NCI-H2196 (cell line): ENCODE measurements at regions not wholly inside any gene's neighbourhood (a gene's known extent, or its start where the extent isn't known, plus 50 kb on each side); places are given as distances from the start of the nearest gene placed in this dataset.

Experiments
- DNase-seq: peaks from one replicate; lab custom pipeline; 2025; ENCODE audit not compliant: unreplicated experiment; lab: John Stamatoyannopoulos, UW

DNA sequence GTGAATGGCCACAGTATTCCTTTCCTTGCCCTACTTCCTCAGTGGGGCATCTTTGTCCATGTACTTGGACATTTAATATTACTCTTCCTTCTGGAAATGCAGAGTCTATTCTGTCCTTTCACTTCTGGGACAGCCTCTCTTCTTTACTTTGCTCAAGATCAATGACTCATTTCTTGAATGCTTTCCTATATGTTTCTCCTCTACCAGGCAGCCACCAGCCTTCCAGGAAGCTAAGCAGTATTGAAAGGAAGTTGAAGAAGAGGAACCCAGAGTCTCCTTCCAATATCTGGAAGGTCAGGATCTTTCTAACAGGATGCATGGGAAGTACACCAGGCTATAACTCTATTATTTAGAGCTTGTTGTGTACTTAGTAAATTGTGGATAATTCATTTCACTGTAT is 182.8 kb downstream of the CD47 start:
- no peak for DNase-seq

DNA sequence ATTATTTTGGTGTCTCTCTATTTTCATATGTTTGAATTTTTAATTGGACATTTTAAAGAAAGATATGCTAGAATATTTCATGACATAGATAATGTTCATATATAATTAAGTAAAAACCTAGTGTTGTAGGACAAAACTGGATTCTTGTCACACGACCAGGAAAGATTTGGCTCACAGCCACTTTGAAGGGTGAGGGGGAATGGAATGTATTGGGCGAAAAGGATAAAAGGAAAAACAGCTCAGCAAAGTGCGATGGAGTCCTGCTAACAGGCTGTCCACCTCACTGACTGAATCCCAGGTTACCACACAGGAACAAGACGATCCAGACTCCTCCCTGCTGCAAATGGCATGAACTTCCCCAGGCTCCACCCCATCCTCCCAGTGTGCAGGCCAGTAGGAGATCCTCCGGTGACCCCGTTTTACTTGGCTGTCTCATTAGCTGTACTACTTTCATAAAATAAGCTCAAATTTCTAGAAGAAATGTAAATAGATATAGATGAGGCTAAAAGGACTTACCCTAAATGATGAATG is 186.2 kb downstream of the CD47 start:
- DNase-seq, result no peak

DNA sequence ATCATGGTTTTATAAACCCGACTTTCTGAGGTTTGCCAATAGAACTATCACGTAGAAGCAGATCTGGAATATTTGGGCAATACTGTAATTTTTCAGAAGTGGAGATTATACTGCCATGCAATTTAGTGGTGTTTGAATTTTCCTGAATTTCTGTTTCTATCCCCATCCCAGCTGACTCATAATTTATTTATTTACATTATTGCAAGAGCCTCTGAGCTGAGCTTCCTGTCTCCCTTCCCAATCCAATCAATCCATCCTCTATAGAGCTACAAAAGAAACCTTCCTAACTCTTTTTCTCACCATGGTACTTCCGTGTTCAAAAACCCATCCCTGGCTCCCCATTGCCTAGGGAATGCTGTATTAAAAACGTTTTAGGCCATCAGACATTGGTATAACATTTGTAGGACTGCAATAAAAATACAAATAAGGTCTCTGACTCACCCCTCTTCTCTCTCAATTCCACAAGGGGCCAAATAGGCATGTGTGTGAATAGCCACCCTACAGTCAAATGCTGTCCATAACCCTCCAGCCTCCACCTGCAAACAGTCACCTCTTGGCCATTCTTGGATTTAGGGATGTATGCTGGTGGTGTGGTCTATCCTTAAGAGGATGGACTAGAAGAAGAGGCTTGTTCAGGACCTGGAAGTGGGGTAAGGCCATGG is 190.7 kb downstream of the CD47 start:
- DNase-seq, result no peak

DNA sequence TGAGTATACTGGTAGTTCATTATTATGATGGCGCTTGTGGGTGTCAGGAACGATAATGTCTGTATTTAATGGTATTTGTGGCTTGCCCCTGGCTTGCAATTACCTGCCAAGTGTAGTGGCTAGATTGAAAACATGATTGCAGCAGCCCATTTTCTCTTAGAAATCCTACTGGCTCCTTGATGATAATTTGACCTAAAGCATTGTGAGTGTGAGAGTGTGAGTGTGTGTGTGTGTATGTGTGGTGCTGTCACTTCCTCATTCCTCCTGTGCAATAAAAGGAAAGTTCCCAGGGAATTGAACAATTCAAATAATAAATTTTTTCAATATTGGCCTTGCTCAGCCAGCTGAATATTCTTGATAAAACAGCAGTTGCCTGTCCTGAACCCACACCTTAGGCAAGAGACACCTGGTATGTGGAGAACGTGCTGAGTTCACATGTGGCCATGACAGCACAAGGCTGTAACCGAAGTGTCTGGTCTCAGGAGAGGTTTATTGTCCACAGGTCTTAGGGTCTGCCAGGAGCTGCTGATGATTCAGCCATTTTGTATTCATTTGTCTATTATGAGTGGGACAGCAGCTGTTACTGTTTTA is 193.3 kb downstream of the CD47 start:
- DNase-seq, result no peak

DNA sequence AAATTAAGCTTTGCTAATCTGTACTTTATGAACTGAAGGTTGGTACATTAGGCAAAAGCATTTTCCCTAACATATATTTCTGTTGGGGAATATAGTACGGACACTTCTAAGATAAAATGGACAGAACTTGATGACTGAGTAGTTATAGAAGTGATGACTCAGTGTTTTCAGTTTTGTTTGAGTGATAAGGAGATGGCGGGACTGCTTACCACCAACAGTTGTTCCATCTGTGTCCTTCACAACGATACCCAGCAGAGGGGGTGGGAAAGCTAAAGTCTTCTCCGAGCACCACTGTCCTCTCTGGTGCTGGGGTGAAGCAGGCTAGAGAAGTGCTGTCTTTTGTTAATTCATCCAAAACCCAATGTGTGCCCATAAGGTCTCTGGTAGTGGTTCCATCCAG is 195.8 kb downstream of the CD47 start:
- no peak for DNase-seq

DNA sequence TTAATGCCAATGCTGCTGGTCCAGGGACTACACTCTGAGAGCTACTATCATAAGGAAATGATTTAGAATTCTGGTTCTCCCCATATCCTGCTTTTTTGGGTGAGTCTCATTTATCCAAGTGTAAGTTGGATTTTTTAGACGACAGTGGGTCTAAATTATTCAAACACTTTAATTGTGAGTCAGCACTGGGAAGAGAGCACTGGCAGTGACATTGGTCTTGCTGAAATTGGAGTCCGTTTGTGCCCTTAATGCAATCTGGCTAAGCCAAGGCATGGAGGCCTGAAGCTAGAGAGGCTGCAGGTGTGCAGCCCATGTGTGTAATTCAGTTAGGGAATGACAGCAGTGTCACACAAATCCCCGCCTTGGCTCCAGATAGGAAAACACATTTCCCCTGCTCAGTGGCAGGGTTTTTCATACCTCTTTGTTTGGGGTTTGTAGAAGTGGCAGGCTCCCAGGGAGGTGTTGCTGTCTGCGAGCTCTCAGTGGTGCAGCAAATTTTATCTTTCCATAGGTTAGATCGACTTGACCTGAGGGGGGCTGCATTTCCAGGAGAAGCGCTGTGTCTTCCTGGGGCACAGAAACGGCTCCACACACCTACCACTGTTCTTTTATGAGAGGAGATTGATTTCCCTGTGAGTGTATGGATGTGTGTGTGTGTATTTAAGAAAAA is 197.7 kb downstream of the CD47 start:
- no peak for DNase-seq

DNA sequence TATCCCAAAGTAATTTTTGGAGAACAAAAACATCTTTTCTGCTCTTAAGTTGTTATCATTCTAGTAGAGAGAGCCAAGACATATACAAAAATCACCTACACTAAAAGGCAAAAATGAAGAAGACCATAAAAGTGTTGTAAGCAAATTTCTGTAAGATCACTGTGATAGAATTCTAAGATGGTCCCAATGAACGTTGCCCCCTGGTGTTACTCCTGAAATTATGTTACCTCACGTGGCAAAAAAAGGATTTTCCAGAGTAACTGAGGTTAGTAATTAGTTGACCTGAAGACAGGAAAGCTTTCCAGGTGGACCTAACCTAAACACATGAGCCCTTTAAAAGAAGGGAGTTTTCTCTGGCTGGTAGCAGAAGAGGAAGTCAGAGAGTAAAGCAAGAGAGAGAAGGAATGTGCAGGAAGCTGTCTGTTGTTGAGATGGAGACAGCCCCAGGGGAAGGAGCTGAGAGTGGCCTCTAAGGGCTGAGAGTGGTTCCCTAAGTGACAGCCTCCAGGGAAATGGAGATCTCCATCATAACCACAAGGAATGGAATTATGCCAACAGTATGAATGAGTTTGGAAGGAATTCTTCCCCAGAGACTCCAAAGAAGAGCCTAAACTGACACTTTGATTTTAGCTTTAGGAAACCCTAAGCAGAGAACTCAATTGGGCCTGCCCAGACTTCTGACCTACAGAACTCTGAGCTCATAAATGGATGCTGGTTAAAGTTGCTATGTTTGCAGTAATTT is 205.9 kb downstream of the CD47 start:
- DNase-seq, result no peak

DNA sequence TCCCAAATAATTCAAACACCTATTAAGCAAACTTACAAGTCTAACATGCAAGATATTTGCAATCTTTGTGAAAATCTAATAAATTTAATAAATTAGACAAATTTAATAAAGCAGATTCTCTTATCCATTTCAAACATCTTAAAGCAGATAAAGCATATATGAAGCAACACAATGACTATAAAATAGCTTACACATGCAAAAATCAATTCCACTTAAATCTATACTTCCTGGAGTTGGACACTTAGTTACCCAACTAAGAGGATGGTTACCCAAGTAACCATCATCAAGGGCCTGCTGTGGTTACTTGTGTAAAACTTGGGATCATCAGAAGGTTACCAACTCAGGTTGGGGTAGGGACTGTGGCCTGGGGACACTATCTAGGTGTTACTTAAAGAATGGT is 206.8 kb downstream of the CD47 start:
- no peak for DNase-seq

DNA sequence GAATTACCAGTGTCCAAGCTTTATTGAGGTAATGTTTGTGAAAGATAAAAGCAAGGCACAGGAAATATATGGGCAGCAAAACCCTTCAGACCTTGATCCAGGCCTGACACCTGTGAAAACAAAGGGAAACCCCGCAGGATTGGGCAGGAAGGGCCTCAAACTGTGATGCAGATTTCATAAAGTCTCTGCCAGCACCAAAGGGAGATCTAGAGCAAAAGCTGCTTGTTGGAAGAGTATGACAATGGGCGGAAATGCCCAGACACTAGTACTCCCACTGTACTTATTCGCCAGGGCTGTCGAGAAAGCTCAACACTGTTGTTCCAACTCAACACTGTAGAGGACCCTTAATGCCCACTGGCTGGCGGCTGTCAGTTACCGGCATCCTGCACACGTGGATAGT is 207.9 kb downstream of the CD47 start:
- DNase-seq, result no peak

DNA sequence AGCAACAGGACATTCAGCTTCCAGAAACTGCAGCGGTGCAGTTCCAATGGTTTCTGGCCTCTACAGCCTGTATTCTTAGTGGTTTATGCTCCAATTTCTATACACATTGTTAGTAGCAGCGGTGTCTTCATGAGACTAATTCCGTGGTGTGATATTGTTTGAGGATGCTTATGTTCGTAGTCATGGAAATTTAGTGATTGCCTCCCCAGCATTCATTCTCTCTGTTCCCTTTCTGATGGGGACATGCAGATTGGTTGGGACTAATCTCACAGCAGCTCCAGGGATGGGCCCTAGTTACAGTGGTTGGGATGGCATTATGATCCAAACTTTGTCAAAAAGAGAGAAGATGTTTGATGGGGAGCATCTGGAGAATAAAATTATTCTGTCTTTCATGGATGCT is 208.6 kb downstream of the CD47 start:
- no peak for DNase-seq

DNA sequence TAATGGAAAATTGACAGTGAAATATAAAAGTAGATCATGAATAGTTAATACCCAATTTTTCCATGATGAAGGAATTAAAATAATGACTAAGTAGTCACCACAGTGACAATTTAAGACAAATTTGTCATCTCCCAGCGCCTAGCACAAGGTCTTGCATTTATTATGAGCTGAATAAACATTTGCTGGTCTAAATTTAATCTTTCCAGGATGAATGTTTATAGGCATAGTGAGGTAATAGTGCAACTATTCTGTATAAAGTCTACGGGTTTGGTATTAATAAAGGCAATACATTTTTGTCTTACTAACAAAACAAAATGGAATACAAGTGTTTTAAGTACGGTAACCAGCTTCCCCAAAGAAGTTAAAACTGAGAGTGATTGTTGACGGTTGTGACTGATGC is 209.3 kb downstream of the CD47 start:
- no peak for DNase-seq

DNA sequence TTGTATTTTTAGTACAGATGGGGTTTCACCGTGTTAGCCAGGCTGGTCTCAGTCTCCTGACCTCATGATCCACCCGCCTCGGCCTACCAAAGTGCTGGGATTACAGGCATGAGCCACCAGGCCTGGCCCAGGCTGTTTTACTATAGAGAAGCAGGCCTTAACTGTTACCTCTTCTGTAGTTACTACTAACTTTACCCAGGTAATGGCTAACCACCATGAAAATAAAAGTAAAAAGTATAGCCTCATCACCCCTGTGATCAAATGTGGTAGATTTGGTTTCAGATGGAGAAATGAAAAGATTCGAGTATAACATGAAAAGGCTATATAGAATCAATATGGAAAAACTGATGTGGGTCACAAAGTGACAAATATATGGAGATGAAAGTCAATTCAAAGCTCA is 210.1 kb downstream of the CD47 start:
- no peak for DNase-seq

DNA sequence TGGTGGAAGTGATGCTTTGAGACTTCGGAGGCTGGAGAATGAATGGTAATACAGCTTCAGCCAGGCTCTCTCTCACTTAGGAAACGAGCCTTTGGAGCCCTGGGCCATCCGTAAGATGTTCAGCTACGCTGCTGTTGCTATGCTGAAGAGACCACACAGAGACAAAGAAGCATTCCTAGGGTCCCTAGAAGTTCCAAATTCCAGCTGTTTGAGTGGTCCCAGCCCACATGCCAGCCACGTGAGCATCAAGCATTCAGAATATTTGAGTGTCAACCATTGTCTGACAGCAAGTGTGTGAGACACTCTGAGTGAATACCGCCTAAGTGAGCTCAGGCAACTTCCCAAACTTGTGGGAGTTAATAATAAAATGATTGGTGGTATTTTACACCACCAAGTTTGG is 212.9 kb downstream of the CD47 start:
- DNase-seq, result no peak

DNA sequence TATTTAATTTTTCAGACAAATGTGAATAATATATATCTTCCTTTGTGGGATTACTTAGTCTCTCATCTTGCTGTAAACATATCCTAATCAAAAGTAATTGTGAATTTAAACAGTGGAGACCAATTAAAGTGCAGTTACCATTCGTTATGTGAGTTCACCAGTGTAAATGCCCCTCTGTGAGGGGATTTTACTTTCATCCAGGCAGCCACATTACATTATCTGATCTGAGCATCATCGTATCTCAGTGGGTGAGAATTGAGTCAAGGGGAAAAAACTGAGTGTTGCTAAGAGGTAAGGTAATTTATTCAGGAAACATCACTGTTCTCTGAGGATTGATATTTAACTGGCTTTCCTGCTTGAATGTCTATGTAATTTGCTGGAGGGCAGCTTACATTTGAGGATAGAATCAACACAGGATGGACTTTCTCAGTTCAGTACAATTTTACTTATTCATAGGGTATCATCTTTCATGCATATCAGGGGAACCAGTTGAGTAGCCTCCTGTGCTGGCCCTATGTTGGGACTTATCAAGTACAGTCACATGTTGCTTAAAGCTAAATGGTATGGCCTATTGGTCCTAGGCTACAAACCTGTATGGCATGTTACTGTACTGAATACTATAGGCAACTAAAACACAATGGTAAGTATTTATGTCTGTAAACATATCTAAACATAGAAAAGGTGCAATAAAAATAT is 219.7 kb downstream of the CD47 start:
- DNase-seq, result no peak

DNA sequence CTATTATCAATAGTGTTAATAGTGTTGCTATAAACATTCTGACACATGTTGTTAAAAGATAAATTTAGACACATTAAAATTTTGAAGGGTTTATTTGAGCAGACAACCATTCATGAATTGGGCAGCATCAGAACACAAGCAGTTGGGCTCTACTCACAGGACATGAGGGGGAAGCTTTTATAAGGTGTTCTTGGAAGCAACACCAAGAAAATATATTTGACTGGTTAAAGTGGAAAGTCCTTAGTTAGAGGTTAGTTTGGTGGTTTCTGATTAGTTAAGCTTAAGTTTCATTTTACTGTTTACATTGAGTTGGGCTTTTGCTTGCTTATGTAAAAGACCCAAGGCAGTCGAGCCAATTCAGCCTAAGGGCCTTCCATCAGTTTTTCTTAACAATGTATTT is 220.7 kb downstream of the CD47 start:
- no peak for DNase-seq

DNA sequence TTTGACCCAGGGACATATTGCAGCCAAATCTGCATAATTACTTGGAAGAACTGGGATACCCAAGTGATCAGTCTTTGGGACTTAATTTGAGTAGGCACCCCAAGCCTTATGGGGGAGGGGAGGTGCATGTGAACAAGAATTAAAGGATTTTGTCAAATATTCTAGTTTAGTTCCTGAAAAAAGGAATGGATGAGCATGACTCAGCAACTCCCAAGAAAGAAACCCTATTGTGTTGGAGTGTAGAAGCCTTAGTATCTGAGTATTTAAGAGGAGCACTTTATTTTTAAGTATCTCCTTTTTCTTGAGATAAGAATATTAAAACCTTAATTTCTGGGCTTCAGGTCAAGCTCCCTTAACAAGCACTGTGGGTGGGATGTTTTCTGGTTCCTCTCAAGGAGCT is 222.4 kb downstream of the CD47 start:
- no peak for DNase-seq

DNA sequence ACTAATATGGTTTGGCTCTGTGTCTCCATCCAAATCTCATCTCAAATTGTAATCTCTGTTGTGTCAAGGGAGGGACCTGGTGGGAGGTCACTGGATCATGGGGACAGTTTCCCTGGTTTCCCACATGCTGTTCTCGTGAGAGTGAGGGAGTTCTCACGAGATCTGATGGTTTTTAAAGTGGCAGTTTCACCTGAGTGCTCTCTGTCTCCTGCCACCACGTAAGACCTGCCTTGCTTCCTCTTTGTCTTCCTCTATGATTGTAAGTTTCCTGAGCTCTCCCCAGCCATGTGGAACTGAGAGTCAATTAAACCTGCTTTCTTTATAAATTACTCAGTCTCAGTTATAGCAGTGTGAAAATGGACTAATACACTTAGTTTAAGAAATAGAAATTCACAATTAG is 228.9 kb downstream of the CD47 start:
- no peak for DNase-seq

DNA sequence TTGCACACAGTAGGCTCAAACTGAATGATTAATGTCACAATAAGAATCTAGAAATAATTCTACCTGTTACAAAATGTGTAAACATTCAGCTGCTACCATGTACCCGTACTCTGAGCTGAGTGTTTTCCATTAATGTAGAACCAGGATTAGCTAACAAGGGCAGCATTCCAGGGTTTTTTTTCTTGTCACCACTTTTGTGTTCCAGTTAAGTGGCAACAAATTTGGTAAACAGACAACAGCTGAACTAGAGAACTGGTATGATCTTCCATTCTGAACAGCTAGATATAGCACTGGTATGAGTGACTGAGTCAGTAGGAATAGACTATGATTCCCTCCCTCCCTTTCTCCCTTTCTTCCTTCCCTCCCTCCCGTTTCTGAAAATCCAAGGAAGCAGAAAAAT is 229.4 kb downstream of the CD47 start:
- DNase-seq, result no peak
